HG02571 (cell line): ENCODE measurements at regions not wholly inside any gene's neighbourhood (a gene's known extent, or its start where the extent isn't known, plus 50 kb on each side); places are given as distances from the start of the nearest gene placed in this dataset.
"Not testable (repeated sequence)": the region's sequence is repeated elsewhere in the genome, so short reads cannot be mapped to it uniquely, and the experiment has no call there.

Source experiments
- ATAC-seq: cut with Tn5 transposase; IDR thresholded peaks from one replicate; pipeline ENCODE4 v1.9.1; 2021; ENCODE audit warnings: mild to moderate bottlenecking, moderate library complexity; ENCODE audit not compliant: unreplicated experiment

GRCh38 chr4:15333692-15334633 lies 93.9 kb upstream of the C1QTNF7 start:
- ATAC-seq: no peak

- ATAC-seq: no peak
These were observed 91.2 kb upstream of the C1QTNF7 start for GRCh38 chr4:15336410-15337167.

- ATAC-seq: not testable (repeated sequence)
These were observed 90.6 kb upstream of the C1QTNF7 start for GRCh38 chr4:15337168-15337657.

GRCh38 chr4:15339737-15340136 lies 88.1 kb upstream of the C1QTNF7 start:
- no peak for ATAC-seq

GRCh38 chr4:15340332-15340731 lies 87.5 kb upstream of the C1QTNF7 start:
- no peak for ATAC-seq

- no peak for ATAC-seq
These were observed 86.7 kb upstream of the C1QTNF7 start for GRCh38 chr4:15340902-15341732.

- ATAC-seq: no peak
These were observed 86.0 kb upstream of the C1QTNF7 start for GRCh38 chr4:15341733-15342300.

GRCh38 chr4:15343000-15343399 lies 84.8 kb upstream of the C1QTNF7 start:
- ATAC-seq: no peak

GRCh38 chr4:15343581-15343980 lies 84.3 kb upstream of the C1QTNF7 start:
- no peak for ATAC-seq

- ATAC-seq: no peak
These were observed 83.8 kb upstream of the C1QTNF7 start for GRCh38 chr4:15344041-15344440.

GRCh38 chr4:15345134-15345533 lies 82.7 kb upstream of the C1QTNF7 start:
- ATAC-seq: no peak

GRCh38 chr4:15348236-15348635 lies 79.6 kb upstream of the C1QTNF7 start:
- no peak for ATAC-seq

GRCh38 chr4:15348695-15349094 lies 79.1 kb upstream of the C1QTNF7 start:
- ATAC-seq: no peak

- no peak for ATAC-seq
These were observed 78.3 kb upstream of the C1QTNF7 start for GRCh38 chr4:15349531-15349935.

GRCh38 chr4:15349965-15350364 lies 77.9 kb upstream of the C1QTNF7 start:
- no peak for ATAC-seq

- no peak for ATAC-seq
These were observed 75.3 kb upstream of the C1QTNF7 start for GRCh38 chr4:15352524-15352923.

- ATAC-seq: no peak
These were observed 74.6 kb upstream of the C1QTNF7 start for GRCh38 chr4:15353207-15353606.

GRCh38 chr4:15354371-15355297 lies 73.2 kb upstream of the C1QTNF7 start:
- ATAC-seq: no peak

GRCh38 chr4:15361529-15361928 lies 66.3 kb upstream of the C1QTNF7 start:
- ATAC-seq: no peak
